HCT116 (cell line): ENCODE measurements at regions not wholly inside any gene's neighbourhood (a gene's known extent, or its start where the extent isn't known, plus 50 kb on each side); places are given as distances from the start of the nearest gene placed in this dataset.
"Not testable (repeated sequence)": the region's sequence is repeated elsewhere in the genome, so short reads cannot be mapped to it uniquely, and the experiment has no call there.

Source experiments
- ATAC-seq: fragments of 200-7000 bp; cut with Tn5 transposase; 2 replicates; pipeline ENCODE4 v1.9.1; 2020; ENCODE audit warnings: mild to moderate bottlenecking, moderate library complexity
- BruUV-seq: library from RNA; stranded (reverse); fragments of 400-500 nt; replicated peaks from 2 replicates; lab custom pipeline; 2021; lab: Mats Ljungman, UMichigan
- CTCF ChIA-PET: fragments of 300-600 bp; sonication (Branson Sonifier 250); formaldehyde crosslinking; loops from one replicate; lab custom pipeline; 2021; ENCODE audit warnings: antibody characterized with exemption; lab: Charles Lee
- POLR2A ChIA-PET: fragments of 300-600, 350-600 bp; sonication (Branson Sonifier 250); formaldehyde crosslinking; loops from one replicate; lab custom pipeline; 2021; ENCODE audit warnings: antibody characterized with exemption; lab: Charles Lee
- RAD21 ChIA-PET, 2 experiments: fragments of 300-600 bp; sonication (Branson Sonifier 250); formaldehyde crosslinking; loops; one replicate each; lab custom pipeline; 2023; ENCODE audit warnings: low total read pairs in 2 of 2; ENCODE audit not compliant: uncharacterized antibody in 2 of 2, unreplicated experiment in 2 of 2, low non-redundant PET in 1 of 2; lab: Charles Lee
- DNase-seq: peaks from one replicate; pipeline ENCODE4 v3.0.0-alpha.2; 2010; ENCODE audit warnings: low read depth, low spot score
- H2AFZ ChIP-seq: fragments of 200-600 bp; shearing (Covaris generic), sonication (generic); 2 replicates; pipeline ENCODE4 v1.6.1; 2017; ENCODE audit warnings: low read depth, mixed run types, mixed read lengths, antibody characterized with exemption, low read length; ENCODE audit not compliant: poor library complexity, severe bottlenecking
- H3K27ac ChIP-seq: 2 replicates; pipeline ENCODE4 v1.5.1; 2012; ENCODE audit warnings: low read depth, low read length
- H3K27me3 ChIP-seq: fragments of 200-600 bp; sonication (generic); 2 replicates; pipeline ENCODE4 v1.6.1; 2016; ENCODE audit warnings: mixed run types, low read length, mixed read lengths; ENCODE audit not compliant: insufficient read depth
- H3K36me3 ChIP-seq, 2 experiments: fragments of 200-500 bp in 1 of 2; fragments of 200-600 bp in 1 of 2; sonication (Bioruptor generic) in 1 of 2; sonication (generic) in 1 of 2; 2 replicates each; pipeline versions ENCODE4 v1.5.1 to v1.6.1; 2014 to 2016; ENCODE audit warnings: low read length in 2 of 2, inconsistent platforms in 1 of 2, mixed read lengths in 1 of 2, mixed run types in 1 of 2; ENCODE audit not compliant: insufficient read depth in 2 of 2, control insufficient read depth in 1 of 2
- H3K4me1 ChIP-seq, 2 experiments: fragments of 200-600 bp in 1 of 2; sonication (generic) in 1 of 2; 2 replicates each; pipeline versions ENCODE4 v1.5.1 to v1.6.1; 2012 to 2017; ENCODE audit warnings: low read length in 2 of 2, inconsistent platforms in 1 of 2, mild to moderate bottlenecking in 1 of 2, mixed read lengths in 1 of 2, mixed run types in 1 of 2, moderate library complexity in 1 of 2; ENCODE audit not compliant: insufficient read depth in 2 of 2, control insufficient read depth in 1 of 2
- H3K4me2 ChIP-seq: fragments of 200-600 bp; sonication (generic); 2 replicates; pipeline ENCODE4 v1.6.1; 2017; ENCODE audit warnings: mixed run types, low read length, mixed read lengths
- H3K4me3 ChIP-seq, 2 experiments: fragments of 200-600 bp in 1 of 2; sonication (generic) in 1 of 2; replicated peaks in 1 of 2; 2 replicates each; pipeline ENCODE4 v1.5.1; 2011 to 2016; ENCODE audit warnings: low read length in 2 of 2, control low read depth in 1 of 2, low read depth in 1 of 2, mild to moderate bottlenecking in 1 of 2, mixed read lengths in 1 of 2, mixed run types in 1 of 2
- H3K79me2 ChIP-seq: fragments of 200-600 bp; sonication (generic); 2 replicates; pipeline ENCODE4 v1.6.1; 2017; ENCODE audit warnings: mild to moderate bottlenecking, mixed run types, low read length, moderate library complexity, mixed read lengths; ENCODE audit not compliant: insufficient read depth
- H3K9ac ChIP-seq: fragments of 200-600 bp; sonication (generic); 2 replicates; pipeline ENCODE4 v1.6.1; 2016; ENCODE audit warnings: low read length, mixed read lengths
- H3K9me2 ChIP-seq: fragments of 200-600 bp; sonication (generic), shearing (Covaris generic); 2 replicates; pipeline ENCODE4 v1.6.1; 2017; ENCODE audit warnings: mixed run types, mild to moderate bottlenecking, moderate library complexity; ENCODE audit not compliant: insufficient read depth
- H3K9me3 ChIP-seq, 2 experiments: fragments of 200-500 bp in 1 of 2; fragments of 200-600 bp in 1 of 2; sonication (Bioruptor generic) in 1 of 2; sonication (generic) in 1 of 2; 2 replicates each; pipeline ENCODE4 v1.6.1; 2014 to 2017; ENCODE audit warnings: low read length in 2 of 2, mixed read lengths in 2 of 2, inconsistent platforms in 1 of 2, low read depth in 1 of 2, mild to moderate bottlenecking in 1 of 2, mixed run types in 1 of 2, moderate library complexity in 1 of 2; ENCODE audit not compliant: control insufficient read depth in 1 of 2, insufficient read depth in 1 of 2
- H4K20me1 ChIP-seq: fragments of 200-600 bp; sonication (generic), shearing (Covaris generic); 2 replicates; pipeline ENCODE4 v1.6.1; 2017; ENCODE audit warnings: mixed run types, mild to moderate bottlenecking, moderate library complexity; ENCODE audit not compliant: insufficient read depth
- EGR1 ChIP-seq: IDR thresholded peaks from 2 replicates; pipeline ENCODE4 v1.6.1; 2012; ENCODE audit warnings: low read depth
- ELF1 ChIP-seq: IDR thresholded peaks from 2 replicates; pipeline ENCODE4 v1.6.1; 2012; ENCODE audit warnings: low read depth, borderline replicate concordance
- FOSL1 ChIP-seq: IDR thresholded peaks from 2 replicates; pipeline ENCODE4 v1.6.1; 2012; ENCODE audit warnings: low read depth
- POLR2AphosphoS5 ChIP-seq: IDR thresholded peaks from 2 replicates; pipeline ENCODE4 v1.6.1; 2011; ENCODE audit warnings: mild to moderate bottlenecking, low read depth, low read length, moderate library complexity
- RAD21 ChIP-seq: IDR thresholded peaks from 2 replicates; pipeline ENCODE4 v1.6.1; 2012; ENCODE audit warnings: low read depth, mild to moderate bottlenecking
- TCF7L2 ChIP-seq: IDR thresholded peaks from 2 replicates; pipeline ENCODE4 v1.7.0; 2011; ENCODE audit warnings: borderline replicate concordance, inconsistent platforms; ENCODE audit not compliant: insufficient read depth, insufficient read length; ENCODE audit errors: extremely low read depth
- YY1 ChIP-seq: IDR thresholded peaks from 2 replicates; pipeline ENCODE4 v1.6.1; 2011; ENCODE audit warnings: low read length, low read depth, moderate library complexity, mild to moderate bottlenecking; ENCODE audit not compliant: insufficient replicate concordance; ENCODE audit errors: extremely low read depth
- intact Hi-C: fragments of 100-400 bp; cut with micrococcal nuclease; formaldehyde crosslinking; loops from 2 replicates; pipeline ENCODE4 v1.10.0; 2022
- TF ChIP-seq, protein P1 (sequence below): IDR thresholded peaks from 2 replicates; pipeline ENCODE4 v1.6.1; 2012
- TF ChIP-seq, protein P2 (sequence below): IDR thresholded peaks from 2 replicates; pipeline ENCODE4 v1.6.1; 2012
- TF ChIP-seq, protein P3 (sequence below): IDR thresholded peaks from 2 replicates; pipeline ENCODE4 v1.6.1; 2012; ENCODE audit warnings: low read depth

DNA sequence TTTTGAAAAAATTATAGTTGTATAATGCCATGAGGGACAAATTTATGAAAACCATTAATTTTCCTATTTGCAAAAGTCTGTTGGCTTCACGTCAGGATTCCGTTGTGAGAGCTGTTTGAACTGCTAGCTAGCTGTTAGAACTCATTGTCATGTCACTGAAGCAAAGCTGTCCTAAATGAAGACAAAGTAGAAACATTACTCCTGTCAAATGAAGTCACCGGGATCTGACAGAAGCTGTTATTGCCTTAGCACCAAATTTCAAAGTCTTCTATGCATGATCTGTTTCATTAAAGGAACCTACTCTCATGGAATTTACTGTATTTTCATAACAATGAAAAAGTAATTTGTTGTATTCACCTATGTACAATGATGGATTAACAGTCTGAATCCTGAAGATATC, 479.8 kb downstream of the PLOD2 start:
- Histone ChIP-seq H2AFZ (no peak overlapping the region), H3K79me2 (no peaks in the 10 kb centered on the region), H3K4me2 (no peak overlapping the region), H4K20me1 (no peaks in the 10 kb centered on the region), H3K9me2 (no peaks in the 10 kb centered on the region)
- ChIA-PET POLR2A (no interaction called here), CTCF (no interaction called here), RAD21 (no interaction called here)
- ATAC-seq = no peak
- no TSS peak for BruUV-seq
- DNase-seq = no peak
- TF ChIP-seq YY1 (no peak), EGR1 (no peak), FOSL1 (no peak), ELF1 (no peak), POLR2AphosphoS5 (no peak), RAD21 (no peak), TCF7L2 (no peak)
- TF ChIP-seq, protein P1, sequence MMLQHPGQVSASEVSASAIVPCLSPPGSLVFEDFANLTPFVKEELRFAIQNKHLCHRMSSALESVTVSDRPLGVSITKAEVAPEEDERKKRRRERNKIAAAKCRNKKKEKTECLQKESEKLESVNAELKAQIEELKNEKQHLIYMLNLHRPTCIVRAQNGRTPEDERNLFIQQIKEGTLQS = no peak
- TF ChIP-seq, protein P2, sequence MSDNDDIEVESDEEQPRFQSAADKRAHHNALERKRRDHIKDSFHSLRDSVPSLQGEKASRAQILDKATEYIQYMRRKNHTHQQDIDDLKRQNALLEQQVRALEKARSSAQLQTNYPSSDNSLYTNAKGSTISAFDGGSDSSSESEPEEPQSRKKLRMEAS = no peak
- TF ChIP-seq, protein P3, sequence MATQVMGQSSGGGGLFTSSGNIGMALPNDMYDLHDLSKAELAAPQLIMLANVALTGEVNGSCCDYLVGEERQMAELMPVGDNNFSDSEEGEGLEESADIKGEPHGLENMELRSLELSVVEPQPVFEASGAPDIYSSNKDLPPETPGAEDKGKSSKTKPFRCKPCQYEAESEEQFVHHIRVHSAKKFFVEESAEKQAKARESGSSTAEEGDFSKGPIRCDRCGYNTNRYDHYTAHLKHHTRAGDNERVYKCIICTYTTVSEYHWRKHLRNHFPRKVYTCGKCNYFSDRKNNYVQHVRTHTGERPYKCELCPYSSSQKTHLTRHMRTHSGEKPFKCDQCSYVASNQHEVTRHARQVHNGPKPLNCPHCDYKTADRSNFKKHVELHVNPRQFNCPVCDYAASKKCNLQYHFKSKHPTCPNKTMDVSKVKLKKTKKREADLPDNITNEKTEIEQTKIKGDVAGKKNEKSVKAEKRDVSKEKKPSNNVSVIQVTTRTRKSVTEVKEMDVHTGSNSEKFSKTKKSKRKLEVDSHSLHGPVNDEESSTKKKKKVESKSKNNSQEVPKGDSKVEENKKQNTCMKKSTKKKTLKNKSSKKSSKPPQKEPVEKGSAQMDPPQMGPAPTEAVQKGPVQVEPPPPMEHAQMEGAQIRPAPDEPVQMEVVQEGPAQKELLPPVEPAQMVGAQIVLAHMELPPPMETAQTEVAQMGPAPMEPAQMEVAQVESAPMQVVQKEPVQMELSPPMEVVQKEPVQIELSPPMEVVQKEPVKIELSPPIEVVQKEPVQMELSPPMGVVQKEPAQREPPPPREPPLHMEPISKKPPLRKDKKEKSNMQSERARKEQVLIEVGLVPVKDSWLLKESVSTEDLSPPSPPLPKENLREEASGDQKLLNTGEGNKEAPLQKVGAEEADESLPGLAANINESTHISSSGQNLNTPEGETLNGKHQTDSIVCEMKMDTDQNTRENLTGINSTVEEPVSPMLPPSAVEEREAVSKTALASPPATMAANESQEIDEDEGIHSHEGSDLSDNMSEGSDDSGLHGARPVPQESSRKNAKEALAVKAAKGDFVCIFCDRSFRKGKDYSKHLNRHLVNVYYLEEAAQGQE = no peak
- TF ChIP-seq, all 23 proteins: peak for 0
- H3K9ac ChIP-seq = no peak overlapping the region
- no peaks in the 10 kb centered on the region for H3K36me3 ChIP-seq
- no peaks in the 10 kb centered on the region for H3K27me3 ChIP-seq
- no peaks in the 10 kb centered on the region for H3K9me3 ChIP-seq
- intact Hi-C loops = no loop called here
- H3K27ac ChIP-seq = no peak overlapping the region
- H3K4me3 ChIP-seq = no peak overlapping the region
- H3K4me1 ChIP-seq = no peaks in the 10 kb centered on the region

DNA sequence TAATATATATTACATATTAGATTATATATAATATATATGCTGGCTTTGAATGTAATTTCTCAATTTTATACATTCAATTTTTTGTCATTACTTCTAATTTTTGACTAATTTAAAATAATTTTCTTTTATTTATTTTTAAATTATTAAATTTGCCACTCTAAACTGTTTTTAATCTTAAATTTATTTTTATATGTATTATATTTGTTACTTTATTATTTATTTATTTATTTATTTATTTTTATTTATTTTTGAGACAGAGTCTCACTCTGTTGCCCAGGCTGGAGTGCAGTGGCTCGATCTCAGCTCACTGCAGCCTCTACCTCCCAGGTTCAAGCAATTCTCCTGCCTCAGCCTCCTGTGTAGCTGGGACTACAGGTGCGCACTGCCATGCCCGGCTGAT, 473.0 kb downstream of the PLOD2 start:
- H4K20me1 ChIP-seq, POLR2A ChIA-PET, H3K4me1 ChIP-seq, CTCF ChIA-PET, BruUV-seq, H2AFZ ChIP-seq, H3K9me2 ChIP-seq, H3K4me3 ChIP-seq, H3K27me3 ChIP-seq, H3K9ac ChIP-seq, RAD21 ChIA-PET, DNase-seq, H3K4me2 ChIP-seq, ATAC-seq, intact Hi-C loops, H3K79me2 ChIP-seq, H3K36me3 ChIP-seq, H3K27ac ChIP-seq, H3K9me3 ChIP-seq: not testable (repeated sequence)
